NCI-H748 (cell line): ENCODE measurements at regions not wholly inside any gene's neighbourhood (a gene's known extent, or its start where the extent isn't known, plus 50 kb on each side); places are given as distances from the start of the nearest gene placed in this dataset.

Source experiments
- DNase-seq: peaks from one replicate; lab custom pipeline; 2025; ENCODE audit not compliant: unreplicated experiment; lab: John Stamatoyannopoulos, UW

- peak; percentile 8 for DNase-seq
These were observed 209.1 kb downstream of the RAD51AP2 start for GRCh38 chr2:17309181-17309580.

DNA sequence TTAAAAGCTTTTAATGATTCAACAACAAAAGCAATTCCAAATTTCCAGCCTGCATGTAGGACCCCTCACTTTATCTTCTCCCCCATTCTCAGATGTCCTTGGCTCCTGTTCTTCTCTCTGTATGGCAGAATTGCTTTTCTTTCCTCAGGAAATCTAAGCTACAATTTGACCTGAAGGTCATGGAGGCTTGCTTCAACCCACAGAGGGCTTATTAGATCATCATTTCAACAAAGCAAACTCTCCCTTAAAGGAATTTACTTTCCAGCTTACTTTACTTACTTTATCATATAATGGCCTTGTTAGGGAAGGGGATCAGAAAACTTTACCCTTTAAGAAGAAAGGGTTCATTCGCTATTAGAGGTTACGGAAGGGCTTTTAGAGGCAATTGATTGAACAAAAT lies 211.5 kb downstream of the RAD51AP2 start:
- DNase-seq, result no peak

GRCh38 chr2:17306219-17306618 lies 212.0 kb downstream of the RAD51AP2 start:
- no peak for DNase-seq

GRCh38 chr2:17303521-17303920 lies 214.7 kb downstream of the RAD51AP2 start:
- DNase-seq, result no peak

DNA sequence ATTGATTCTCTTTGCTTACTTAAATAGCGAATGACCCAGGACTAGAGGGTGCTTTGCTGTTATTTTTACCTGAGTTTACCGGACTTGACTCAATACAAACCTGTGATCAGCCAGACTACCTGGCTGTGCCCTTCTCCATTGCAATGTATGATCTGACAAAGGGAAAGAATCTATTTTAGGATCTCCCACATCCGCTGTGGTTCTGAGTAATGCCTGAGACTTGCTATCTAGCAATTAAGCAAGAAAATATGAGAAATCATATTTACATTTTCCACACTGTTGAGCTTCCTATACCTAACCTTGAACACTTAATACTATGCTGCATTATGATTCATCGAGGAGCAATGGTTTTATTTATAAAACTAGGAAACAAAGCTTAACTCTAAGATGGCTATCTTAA lies 215.2 kb downstream of the RAD51AP2 start:
- no peak for DNase-seq

DNA sequence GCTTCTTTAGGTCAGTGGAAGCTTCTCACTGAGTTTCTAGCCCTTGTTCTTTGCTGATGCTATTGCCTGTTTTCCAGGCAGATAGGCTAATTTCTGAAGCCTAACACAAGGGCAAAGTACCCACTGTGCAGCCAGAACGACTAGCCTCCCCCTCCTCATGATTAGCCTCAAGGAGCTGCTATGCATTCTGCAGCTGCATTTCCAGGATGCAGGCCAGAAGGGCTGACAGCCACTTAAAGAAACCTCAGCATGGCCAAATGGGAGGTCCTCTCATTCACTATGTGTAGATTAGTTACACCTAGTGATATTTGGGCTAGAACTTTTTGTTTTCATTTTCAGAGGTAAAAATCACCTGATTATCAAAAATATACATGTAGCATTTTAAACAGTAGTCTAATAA lies 216.0 kb downstream of the RAD51AP2 start:
- DNase-seq, result no peak

DNA sequence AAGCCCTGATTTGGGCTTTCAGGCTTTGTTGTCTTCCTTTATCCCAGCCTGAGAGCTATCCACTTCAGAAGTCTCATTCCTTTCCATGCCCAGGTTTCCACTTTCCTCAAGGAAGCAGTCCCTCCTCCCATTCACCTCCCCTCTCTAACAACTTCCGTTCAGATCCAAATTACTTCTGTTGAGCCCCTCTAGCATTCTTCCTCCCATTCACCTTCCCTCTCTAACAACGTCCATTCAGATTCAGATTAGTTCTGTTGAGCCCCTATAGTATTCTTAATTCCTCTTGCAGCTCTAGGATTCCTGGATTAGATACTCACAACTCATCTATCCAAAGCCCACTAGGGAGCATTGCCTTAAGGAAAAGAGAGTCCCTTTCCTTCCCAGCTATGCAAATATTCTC lies 216.8 kb downstream of the RAD51AP2 start:
- DNase-seq, result no peak

- DNase-seq, result no peak
These were observed 218.2 kb downstream of the RAD51AP2 start for GRCh38 chr2:17299891-17300540.

DNA sequence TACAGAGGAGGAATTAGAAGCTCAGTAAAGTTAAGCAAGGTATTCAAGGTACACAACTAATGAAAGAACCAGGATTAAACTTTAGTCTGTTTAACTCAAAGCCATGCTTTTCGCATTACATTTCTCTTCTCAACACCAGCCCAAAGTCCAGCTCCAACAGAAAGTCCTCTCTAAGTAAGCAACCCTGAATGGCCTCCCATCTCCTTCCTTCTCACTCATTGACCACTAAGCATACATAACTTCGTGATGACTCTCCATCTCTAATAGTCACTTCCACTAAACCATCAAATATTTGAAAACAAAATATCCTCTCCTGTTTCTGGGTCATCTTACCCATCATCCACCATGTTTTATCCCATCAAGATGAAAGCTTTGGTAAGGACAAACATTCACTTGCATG lies 219.8 kb downstream of the RAD51AP2 start:
- no peak for DNase-seq

GRCh38 chr2:17296686-17297085 lies 221.6 kb downstream of the RAD51AP2 start:
- no peak for DNase-seq

DNA sequence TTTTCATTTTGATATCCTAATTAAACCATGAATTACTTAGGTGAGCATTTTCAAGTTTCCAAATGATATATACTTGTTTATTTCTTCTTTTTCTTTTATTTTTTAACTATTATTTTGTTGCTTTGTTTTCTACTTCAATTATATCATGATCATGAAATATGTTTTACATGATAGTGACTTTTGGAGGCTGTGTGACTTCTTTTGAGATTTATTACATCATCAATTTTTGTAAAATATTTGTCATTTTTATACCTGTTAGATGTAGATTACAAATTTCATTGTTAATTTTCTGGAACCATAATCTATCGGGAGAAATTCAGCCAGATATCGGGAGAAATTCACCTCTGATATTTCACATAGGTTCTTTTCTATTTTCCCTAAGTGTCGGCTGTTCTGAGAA lies 228.6 kb downstream of the RAD51AP2 start:
- no peak for DNase-seq

DNA sequence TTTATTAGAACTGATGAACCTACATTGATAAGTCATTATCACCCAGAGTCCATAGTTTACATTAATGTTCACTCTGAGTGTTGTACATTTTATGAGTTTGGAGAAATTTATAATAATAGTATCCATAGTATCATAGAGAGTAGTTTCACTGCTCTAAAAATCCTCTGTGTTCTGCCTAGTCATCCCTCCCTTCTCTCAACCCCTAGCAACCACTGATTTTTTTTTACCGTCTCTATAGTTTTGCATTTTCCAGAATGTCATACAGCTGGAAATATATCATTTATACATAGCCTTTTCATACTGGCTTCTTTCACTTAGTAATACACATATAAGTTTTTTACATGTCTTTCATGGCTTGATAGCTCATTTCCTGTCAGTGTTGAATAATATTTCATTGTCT lies 231.1 kb downstream of the RAD51AP2 start:
- no peak for DNase-seq

GRCh38 chr2:17282826-17283225 lies 235.4 kb downstream of the RAD51AP2 start:
- DNase-seq, result no peak

DNA sequence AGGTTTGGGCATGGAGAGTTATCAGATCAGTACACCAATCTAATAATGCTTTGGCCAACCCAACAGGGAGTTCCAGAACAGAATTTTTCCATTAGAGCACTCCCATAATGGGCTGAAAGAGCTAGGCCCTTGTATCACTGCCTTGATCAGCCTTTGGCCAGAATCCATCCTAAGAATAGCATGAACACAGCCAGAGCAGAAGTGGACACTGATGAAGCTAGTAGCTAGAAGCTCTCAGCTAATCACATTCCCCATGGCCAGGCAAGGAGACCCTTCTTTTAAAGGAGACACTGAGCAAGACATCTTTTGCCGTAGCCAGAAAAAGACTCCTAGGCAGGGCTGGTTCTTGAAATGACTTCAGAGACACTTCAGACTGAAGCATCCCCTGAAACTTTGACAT lies 236.0 kb downstream of the RAD51AP2 start:
- no peak for DNase-seq

GRCh38 chr2:17276220-17276619 lies 242.0 kb downstream of the RAD51AP2 start:
- DNase-seq, result no peak

- DNase-seq, result no peak
These were observed 245.4 kb downstream of the RAD51AP2 start for GRCh38 chr2:17272652-17273525.

- DNase-seq, result no peak
These were observed 246.1 kb downstream of the RAD51AP2 start for GRCh38 chr2:17272170-17272569.

DNA sequence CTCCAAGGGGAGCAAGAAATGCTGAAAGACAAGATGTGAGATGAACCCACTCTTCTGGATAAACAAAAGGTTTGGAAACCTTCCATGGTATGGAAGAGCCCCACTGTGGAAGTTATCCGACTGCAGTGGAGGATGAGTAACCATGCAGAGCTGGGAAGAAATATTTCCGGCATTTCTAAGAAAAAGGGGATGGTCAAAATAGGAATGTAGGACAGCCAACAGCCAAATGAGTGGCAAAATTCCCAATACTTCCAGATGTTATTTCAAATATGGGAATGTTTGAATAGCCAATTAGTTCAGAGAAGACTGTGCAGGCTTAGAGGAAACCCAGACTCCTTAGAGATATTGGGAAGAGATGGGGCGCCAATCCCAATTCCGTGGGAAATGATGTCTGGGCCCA lies 246.8 kb downstream of the RAD51AP2 start:
- DNase-seq, result no peak

DNA sequence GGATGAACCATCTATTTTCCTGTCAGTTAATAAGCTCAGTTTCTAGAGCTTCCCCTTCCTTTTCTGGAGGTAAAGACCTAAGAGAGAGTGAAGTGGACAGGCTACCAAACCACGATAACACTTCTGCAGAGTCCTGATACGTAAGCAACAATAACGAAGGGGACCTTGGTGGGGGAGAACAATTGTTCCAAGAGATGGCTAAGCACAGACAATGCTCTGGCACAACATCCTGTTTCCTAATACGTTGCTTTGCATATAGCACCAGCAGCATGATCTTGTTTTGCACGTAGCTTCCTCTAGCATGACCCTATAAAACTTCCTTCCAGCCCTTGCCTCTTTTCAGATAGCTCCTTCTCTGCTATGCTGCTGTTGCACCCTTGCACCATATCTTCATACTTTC lies 247.3 kb downstream of the RAD51AP2 start:
- DNase-seq, result no peak

DNA sequence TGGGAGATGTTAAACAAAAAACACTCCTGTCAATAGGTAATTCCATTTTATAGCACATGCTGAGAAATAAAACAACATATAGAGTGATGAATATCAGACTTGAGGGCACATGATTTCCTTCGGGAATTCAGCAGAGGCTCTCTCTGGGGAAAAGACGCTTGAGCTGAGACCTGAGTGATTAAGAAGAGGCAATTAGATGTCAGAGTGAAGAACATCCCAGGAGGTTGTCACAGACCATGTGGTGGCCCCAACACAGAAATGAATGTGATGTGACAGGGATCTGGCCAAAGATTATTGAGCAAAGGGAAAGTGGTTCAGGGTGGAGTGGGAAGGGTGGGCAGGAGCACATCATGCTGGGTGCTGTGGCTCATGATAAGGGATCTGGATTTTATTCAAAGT lies 254.7 kb downstream of the RAD51AP2 start:
- DNase-seq, result no peak

DNA sequence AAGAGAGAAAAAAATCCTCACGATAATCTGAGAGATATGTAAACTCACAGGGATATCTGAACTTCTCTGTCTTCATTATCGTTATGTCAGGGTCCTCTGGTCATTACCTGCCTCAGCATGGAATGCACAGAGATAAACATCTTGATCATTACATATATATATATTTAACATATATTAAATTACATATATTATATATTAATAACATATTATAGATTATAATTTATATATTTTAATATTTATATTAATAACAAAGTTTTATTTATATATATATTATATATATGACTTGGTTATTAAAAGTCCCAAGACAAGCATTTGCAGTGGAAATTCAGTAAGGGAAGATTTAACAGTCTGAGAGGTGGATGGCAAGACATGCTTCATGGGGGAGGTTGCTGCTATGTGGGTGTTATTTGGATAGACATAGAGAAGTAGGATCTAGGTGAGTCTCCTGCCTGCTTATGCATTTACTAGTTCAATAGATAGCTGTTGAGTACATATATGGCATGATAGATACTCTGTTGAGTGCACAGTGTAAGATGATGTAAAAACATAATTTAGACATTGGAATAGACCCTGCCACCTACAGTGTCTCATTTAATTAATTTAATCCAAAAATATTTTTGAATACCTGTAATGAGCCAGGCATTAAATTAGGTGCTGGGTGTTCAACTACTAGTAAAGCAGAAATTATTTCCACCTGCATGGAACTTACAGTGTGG lies 255.2 kb downstream of the RAD51AP2 start:
- no peak for DNase-seq

DNA sequence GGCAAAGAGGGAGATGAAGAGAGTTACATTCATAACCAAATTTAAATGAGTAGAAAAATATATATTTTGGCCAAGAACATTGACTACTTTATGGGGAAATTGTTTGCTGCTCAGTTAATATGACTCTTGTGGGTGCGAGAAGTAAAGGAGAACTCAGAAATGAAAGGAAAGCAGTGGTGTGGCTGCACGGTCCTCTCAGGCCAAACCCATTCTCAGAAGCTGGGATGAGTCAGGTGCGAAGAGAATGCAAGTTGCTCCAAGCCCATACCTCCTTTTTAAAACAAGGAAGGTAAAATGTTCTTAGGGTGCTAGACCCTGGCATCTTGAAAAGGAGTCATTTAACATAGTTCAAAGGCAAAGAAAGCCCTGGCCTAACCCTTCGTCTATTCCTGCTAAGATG lies 258.6 kb downstream of the RAD51AP2 start:
- DNase-seq, result no peak
